NCI-H1694 treated with DMSO at 0.1 percent for 48 hours (cell line): ENCODE measurements at regions not wholly inside any gene's neighbourhood (a gene's known extent, or its start where the extent isn't known, plus 50 kb on each side); places are given as distances from the start of the nearest gene placed in this dataset.

ENCODE experiments used
- DNase-seq: peaks from one replicate; lab custom pipeline; 2025; lab: John Stamatoyannopoulos, UW

DNA sequence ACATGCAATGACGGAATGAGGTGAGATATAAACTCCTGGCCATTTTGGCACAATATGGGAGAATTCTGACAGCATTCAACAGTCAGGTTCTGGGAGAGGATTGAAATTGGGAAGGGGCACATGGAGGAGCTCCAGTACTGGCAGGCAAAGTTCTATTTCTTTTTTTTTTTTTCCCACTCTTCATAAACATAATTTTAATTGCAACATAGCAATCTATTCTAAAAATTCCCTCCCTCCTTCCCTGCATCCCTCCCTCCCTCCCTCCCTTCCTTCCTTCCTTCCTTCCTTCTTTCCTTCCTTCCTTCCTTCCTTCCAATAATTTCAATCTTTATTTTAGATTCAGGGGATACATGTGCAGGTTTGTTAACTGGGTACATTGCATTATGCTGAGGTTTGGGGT lies 93.2 kb downstream of the PTCSC3 start:
- DNase-seq, result no peak

DNA sequence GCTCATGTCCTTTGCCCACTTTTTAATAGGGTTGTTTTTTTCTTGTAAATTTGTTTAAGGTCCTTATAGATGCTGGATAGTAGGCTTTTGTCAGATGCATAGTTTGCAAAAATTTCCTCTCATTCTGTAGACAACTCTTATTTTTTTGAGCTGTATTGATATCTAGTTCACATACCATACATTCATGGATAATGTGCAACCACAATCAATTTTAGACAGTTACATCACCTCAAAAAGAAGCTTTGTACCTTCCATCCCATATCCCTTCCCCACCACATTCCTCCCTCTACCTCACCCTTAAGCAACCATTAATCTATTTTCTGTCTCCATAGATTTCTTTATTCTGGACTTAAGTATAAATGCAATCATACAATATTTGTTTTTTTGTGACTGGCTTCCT lies 98.4 kb downstream of the PTCSC3 start:
- no peak for DNase-seq

- DNase-seq, result no peak
These were observed 100.3 kb downstream of the PTCSC3 start for GRCh38 chr14:36076197-36076596.

DNA sequence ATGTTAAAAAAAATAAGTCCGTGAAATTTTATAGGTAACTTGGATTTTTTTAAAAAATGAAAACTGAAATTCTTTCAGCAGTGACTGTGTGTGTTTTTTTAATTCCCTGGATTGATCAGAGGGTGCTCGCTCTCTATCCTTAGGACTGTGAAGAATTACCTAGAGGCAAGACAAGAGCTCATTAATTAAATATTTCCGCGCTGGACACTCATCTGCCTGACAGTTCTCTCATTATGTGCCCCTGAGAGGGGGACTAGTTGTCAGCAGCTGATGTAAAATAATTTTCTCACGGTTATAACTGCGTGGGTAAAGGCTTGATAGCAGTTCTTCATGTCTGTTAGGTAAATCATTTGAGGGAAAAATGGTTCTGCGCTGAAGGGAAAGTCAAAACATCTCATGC lies 101.3 kb downstream of the PTCSC3 start:
- no peak for DNase-seq

DNA sequence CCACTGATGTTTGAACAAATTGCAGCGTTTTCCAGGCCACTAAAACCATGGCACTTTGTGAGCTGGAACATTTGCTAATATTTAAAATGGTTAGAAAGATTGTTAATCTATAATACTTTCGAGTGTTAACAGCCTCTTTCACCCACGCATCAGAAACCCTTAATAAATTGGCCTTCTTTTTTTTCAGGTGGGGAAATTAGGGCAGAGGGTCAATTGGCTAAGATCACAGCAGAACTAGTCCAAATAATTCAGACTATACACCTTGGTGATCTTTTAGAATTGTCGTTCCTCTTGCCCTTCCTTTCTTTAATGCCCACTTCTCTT lies 105.8 kb downstream of the PTCSC3 start:
- DNase-seq, result no peak

DNA sequence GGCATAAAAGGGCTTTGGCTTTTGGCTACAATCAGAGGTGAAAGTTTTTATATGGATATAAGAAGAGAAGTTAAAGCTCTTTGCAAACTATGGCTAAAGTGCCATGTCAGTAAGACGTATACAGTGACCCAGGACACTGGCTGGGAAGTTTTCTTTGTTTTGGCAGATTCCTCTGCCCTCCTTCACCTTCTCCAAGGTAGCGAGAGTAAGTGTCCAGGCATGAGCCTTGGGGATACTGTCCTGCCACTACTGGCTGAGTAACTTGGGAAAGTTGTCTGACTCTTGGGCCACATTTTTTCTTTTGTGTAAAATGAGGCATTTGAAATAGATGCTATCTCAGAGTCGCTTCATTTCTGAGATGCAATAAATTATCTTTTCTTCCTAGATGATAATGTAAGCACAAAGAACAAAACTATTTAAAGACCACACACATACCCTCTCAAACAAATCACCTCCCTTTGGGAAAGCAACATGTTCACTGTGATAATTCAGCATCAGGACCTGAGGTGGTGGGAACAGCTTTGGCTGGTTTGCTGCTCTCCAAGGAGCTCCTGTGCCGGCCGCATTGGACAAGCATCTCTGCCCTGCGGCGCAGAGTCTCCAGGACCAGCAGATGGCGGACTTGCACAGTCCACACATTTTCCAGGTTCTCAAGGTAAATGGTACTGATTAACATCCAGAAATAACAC lies 106.3 kb downstream of the PTCSC3 start:
- peak; percentile 71 for DNase-seq

DNA sequence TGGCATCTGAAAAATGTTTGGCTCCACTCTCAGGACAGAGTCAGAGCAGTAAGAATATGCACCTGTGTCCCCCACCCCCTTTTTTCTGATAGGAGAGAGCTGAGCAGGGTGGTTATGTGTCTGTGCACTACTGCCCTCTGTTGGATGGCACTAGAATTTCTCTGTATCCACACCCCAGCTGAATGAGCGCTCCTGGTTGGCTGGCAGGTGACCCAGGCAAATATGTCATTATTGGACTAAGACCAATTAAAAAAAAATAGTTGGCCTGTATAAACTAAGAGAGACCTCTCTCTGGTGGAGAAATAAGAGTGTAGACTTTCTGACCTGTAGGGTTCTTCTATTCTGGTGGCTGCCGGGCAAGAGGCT lies 107.0 kb downstream of the PTCSC3 start:
- peak; percentile 51 for DNase-seq

DNA sequence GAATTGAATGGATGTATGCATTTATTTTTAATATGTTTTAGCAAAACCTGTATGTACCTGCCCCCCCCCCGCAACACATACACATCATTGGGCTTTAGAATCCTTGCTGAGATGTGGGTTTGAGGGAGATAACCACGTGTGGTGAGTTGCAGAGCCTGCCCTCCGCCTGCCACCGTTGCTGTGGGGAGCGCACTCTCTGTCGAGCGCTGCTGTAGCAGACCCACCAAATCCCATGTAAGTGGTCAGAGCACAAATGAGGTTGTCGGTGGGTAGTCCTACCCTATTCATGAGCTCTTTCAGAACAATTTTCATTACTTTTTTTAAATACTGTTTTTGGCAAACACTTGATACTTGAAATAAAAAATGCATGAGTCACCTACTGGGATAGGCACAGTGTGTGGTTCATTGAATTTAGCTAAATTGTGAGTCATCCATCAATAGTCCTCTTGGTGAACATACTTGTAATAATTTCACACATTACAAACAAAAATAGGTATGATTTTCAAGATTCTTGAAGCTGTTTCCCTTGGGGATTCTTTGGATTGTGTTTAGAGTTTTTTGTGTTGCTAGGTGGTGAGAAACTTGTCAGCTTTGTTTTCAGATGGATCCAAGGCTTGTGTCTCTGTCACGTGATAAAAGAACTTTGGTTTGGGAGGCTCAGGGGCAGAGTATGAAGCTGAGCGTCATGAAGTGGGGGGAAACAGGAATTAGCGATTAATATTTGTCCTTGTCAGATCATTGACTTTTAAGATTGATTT lies 107.6 kb downstream of the PTCSC3 start:
- no peak for DNase-seq

DNA sequence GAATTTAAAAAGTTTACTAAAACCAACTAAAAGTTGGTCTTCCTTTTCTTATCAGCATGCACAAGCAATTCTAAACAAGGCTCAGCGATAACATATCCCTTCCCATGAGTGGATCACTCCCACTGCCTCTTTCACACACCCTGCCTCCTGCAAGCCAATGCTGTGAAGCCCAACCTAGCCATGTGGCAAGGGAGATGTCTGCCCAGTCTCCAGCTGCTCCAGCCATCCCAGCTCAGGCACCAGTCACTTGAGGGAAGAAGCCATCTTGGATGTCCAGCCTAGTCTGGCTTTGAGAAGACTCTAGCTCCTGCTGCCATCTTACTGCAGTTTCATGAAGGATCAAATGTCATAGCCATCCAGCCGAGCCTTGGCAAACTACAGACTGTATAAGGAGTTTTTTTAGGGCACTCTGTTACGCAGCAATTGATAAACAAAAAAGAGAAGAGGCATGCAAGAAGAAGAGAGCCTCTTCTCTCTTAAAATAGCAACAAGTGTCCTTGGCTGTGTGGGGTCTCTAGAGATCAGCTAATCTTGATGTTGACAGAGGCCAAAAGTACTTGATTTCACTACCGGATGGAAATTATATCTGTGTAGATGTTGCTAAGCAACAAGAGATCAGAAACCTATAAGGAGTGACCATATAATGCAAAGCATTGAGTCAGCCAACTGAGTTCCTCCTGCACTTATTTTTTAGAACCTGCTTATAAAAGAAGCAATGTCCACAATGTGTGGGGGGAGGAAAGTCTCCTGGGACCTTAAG lies 108.9 kb downstream of the PTCSC3 start:
- DNase-seq, result no peak

DNA sequence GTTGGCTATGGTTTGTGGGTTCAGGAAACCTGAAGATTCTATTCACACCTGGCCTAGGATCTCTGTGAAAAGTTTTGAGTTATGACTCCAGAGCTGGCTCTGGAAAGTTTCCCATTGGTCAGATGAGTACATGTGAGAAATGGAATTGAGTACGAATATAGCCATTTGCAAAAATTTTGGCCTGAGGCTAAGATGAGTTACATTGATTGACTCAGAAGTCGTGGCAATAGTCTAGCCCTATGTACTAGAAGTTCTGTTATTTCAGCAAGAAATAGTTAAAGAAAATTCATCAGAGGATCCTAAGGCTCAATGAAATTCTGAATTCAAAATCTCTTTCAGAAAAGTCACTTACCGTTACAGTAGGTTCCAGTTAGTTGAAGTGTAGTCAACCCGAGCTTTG lies 109.9 kb downstream of the PTCSC3 start:
- no peak for DNase-seq

- DNase-seq, result no peak
These were observed 110.7 kb downstream of the PTCSC3 start for GRCh38 chr14:36065831-36066230.

DNA sequence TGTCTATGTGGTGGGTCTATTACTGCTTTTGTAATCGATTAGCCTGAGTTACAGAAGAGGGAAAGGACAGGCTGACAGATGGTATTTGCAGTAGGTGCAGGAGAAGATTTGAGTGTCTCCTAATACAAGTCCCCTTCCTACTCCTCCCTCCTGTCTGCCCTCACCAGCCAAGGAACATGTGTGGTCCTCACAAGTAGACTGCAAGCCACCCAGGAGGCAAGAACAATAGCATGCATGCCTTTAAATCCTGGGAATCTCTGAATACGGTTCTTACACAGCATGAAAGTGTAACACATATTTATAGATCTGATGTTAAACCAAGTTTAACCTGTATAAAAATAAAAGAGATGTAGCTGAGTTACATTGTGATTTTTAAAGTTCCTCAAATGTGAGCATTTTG lies 117.0 kb downstream of the PTCSC3 start:
- no peak for DNase-seq

GRCh38 chr14:36057452-36058116 lies 118.9 kb downstream of the PTCSC3 start:
- no peak for DNase-seq

DNA sequence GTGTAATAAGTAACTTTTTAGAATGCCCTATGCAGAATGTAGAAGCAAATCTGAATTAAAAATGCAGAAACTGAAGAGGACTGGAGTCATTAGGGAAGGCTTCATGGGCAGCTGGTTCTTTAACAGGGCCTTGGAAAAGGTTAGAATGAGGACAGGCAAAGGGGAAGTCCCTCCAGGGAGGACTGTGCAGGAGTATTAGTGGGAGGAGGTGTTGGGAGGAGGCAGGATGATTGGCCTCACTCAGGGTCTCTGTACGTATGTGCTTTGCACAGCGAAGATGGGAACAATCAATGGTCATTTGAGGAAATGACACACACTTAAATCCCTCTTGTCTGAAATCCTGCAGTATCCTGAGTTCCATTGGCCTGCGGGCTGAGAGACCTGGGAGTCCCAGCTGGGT lies 119.7 kb downstream of the PTCSC3 start:
- DNase-seq, result no peak

- no peak for DNase-seq
These were observed 120.8 kb downstream of the PTCSC3 start for GRCh38 chr14:36055681-36056225.

DNA sequence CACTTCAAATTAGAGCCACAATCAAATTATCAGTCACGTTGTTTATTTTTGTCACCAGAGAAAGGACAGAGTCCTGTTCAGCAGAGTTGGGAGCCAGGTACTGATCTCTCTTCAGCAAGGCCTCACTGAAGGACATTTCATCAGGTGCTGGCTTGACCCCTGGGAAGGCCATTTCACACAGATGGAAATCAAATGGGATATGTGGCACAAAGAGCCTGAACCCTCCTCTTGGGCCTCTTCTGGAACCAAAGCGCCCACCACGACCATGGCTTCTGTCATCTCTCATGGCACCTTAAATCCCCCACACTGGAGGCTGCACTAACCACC lies 121.5 kb downstream of the PTCSC3 start:
- DNase-seq, result no peak

DNA sequence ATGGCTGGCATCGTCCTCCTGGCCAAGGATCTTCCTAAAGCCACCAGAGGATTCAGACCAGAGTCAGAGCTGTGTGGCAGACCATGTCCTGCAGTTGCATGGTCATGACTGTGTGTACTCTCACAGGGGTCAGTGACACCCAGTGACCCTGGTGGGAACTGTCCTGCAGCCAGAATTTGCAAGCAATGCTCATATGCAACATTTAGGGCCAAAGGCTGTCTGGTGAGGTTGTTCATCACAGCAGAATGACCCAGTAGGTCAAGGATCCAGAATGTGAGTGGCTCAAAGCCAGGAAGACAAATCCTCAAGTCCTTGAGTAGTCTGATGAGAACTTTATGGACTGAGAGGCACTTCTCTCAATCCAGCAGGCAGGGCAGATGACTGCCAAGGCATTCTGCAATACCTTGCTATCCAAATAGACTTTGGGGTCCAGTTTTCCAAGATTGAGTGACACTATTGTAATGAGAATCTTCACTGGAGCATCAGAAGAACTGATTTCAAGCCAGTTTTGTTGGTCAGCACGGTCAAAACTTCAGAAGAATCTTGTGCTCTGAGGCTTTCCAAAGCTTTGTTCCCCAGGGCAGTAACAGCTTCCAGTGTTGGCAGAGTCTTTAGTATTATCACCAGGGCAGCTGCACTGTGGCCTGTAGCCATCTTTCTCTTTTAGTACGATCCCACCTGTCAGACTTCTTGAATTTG lies 122.0 kb downstream of the PTCSC3 start:
- no peak for DNase-seq

DNA sequence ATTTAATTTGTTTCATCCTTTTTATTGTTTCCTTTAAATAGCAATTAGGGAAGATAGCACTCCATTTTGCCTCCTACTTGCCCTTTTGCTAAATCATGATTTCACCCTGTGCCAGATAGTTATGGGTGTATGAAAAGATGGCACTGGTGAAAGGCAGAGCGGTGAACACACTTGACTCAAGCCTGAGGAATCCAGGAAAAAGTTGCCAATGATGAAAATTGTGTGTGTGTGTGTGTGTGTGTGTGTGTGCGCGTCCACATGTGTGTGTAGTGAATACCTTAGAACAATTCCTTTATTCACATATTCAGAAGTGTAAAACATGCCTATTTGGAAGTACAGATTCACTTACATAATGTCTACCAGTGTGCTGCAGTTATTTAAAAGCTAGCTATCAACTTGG lies 123.8 kb downstream of the PTCSC3 start:
- DNase-seq, result no peak

GRCh38 chr14:36052063-36052462 lies 124.5 kb downstream of the PTCSC3 start:
- no peak for DNase-seq

DNA sequence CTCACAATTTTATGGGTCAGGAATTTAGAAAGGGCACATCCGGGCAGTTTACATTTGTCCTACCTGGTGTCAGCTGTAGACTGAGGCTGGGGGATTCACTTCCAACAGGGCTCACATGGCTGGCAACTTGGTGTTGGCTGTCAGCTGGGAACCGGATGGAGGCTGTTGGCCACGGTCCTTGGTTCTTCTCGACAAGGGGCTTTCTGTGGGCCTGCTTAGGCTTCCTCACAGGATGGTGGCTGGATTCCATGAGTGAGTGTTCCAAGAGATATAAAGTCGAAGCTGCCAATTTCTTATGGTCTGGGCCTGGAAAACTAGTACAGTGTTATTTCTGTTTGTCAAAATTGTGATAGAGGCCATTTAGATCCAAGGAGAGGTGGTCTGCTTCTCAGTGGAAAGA lies 127.9 kb downstream of the PTCSC3 start:
- DNase-seq, result no peak

DNA sequence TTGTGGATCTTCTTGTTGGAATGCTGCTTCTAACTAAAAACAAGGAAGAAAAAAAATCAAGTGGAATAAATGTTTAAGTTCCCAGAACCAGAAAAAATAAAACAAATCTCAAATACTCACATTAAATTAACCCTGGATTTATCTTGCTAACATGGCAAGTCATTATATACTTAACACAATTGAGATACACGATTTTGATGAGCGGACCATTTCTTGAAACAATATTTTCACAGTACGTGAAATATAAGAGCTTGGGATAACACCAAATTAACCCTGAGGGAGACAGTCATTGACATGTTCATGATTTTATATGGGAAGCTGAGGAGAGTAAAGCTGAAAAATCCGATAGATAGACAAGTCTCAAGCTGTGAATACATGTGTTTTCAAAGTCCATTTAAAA lies 128.6 kb downstream of the PTCSC3 start:
- DNase-seq, result no peak

GRCh38 chr14:36035675-36036074 lies 140.8 kb downstream of the PTCSC3 start:
- DNase-seq, result no peak
